ENCODE measurements at regions not wholly inside any gene's neighbourhood (a gene's known extent, or its start where the extent isn't known, plus 50 kb on each side); places are given as distances from the start of the nearest gene placed in this dataset.

DNA sequence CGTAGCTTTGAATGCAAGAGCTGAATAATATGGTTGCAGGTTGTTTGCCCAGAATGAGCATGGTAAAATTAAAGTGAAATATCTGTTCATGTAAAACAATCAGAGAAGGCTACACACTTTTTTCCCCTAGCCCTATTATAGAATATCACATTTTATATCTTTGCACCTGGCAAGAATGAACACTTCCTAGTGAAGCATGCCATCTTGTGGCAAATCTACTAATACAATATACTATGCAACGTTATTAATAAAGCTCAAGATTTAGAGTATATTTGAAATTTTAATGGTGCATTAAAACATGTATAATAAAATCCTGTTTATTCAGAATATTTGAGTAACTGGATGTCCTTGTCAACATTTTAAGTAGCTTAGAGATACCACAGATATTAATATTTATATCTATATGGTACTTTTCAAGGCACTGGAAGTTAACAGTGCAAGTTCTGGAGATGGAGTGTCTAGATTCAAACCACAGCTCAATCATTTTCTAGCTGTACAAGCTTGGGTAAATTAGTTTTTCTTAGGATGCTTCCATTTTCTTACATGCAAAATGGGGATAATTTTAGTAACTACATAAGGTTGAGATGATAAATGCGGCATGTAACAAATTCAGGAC is 643.1 kb upstream of the SEMA3D start:
- no peaks in the 10 kb centered on the region for H3K9me3 ChIP-seq
- no peak overlapping the region for H3K27ac ChIP-seq
- TF ChIP-seq, protein P1, sequence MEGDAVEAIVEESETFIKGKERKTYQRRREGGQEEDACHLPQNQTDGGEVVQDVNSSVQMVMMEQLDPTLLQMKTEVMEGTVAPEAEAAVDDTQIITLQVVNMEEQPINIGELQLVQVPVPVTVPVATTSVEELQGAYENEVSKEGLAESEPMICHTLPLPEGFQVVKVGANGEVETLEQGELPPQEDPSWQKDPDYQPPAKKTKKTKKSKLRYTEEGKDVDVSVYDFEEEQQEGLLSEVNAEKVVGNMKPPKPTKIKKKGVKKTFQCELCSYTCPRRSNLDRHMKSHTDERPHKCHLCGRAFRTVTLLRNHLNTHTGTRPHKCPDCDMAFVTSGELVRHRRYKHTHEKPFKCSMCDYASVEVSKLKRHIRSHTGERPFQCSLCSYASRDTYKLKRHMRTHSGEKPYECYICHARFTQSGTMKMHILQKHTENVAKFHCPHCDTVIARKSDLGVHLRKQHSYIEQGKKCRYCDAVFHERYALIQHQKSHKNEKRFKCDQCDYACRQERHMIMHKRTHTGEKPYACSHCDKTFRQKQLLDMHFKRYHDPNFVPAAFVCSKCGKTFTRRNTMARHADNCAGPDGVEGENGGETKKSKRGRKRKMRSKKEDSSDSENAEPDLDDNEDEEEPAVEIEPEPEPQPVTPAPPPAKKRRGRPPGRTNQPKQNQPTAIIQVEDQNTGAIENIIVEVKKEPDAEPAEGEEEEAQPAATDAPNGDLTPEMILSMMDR (IDR thresholded peaks at IDR 0.05): peak in 2 of 3 experiments; percentile 11 to 12
- no peak for DNase-seq (ENCODE audit: low spot score in 2 of 2)
- H3K36me3 ChIP-seq: no peaks in the 10 kb centered on the region
- no peak overlapping the region for H3K4me3 ChIP-seq
- H3K27me3 ChIP-seq: no peaks in the 10 kb centered on the region
- H3K4me1 ChIP-seq: no peaks in the 10 kb centered on the region
- intact Hi-C loops (cut with DNase I): no loop called here

DNA sequence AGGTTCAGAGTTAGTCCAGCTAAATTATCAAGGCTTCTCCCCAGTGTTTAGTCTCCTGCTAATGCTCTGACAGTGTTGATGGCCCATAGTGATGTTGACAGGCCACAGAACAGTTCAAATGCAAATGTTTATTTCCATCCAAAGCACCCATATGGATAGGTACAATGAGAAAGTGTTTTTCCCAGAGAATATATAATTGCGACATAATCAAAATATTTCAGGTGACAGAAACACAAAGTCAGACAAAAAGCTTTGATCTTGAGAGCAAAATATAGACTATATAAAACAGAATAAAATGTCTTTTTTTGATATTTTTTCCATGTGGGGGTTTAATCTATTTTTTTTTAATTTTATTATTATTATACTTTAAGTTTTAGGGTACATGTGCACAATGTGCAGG is 642.3 kb upstream of the SEMA3D start:
- no peak for DNase-seq (ENCODE audit: low spot score in 2 of 2)
- no peak overlapping the region for H3K4me3 ChIP-seq
- no peaks in the 10 kb centered on the region for H3K4me1 ChIP-seq
- H3K27me3 ChIP-seq: no peaks in the 10 kb centered on the region
- TF ChIP-seq, protein P1 (IDR thresholded peaks at IDR 0.05): no peak
- no peaks in the 10 kb centered on the region for H3K36me3 ChIP-seq
- no peaks in the 10 kb centered on the region for H3K9me3 ChIP-seq
- intact Hi-C loops (cut with DNase I): no loop called here
- H3K27ac ChIP-seq: no peak overlapping the region

DNA sequence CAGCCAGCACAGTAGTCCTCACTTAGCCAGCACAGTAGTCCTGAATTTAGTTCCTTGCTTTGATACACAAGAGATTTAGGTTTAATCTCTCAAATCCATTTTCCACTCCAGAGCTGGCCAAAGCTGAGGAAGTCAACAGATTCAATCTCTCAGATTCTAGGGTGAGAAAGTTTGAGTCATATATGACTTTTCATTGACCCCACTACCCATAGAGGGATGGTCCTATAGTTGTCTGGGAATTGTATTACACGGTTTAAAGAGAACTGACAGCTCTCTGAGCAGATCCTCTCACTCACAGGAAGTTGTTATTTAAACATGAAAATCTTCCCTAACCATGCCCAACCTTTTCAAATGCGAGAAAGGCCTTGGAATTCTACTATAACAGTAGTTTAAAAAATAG is 641.8 kb upstream of the SEMA3D start:
- H3K9me3 ChIP-seq: no peaks in the 10 kb centered on the region
- no peaks in the 10 kb centered on the region for H3K36me3 ChIP-seq
- intact Hi-C loops (cut with DNase I): no loop called here
- no peak overlapping the region for H3K4me3 ChIP-seq
- DNase-seq (ENCODE audit: low spot score in 2 of 2): no peak
- no peak overlapping the region for H3K27ac ChIP-seq
- no peaks in the 10 kb centered on the region for H3K4me1 ChIP-seq
- H3K27me3 ChIP-seq: no peaks in the 10 kb centered on the region
- TF ChIP-seq, protein P1 (IDR thresholded peaks at IDR 0.05): no peak

DNA sequence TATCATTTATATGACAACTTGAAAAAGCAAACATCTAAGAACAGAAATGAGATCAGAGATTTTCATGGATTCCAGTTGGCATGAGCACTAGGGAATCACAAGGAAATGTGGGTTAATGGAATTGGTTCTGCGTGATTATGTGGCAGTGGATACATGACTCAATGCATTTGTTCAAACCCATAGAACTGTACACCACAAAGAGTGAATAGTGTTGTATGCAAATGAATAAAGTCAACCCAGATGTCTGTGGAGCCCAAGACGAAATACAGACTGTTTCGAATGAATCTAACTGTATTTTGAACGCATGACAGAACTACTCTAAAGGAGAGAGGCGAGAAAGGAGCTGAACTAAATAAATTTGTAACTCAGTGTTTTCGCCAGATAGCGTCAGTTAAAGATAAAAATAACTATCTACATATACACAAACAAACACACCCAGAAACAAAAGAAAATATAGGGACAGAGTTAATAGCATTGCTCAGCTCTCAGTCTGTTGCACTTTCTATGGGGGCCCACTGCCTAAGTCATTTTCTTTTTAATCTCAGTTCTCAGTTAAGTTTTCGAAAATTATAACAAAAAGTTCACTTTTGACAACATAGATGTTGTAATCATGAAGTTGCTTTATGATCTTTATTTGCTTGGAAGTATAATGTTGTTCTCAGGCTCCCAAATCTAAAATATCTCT is 636.7 kb upstream of the SEMA3D start:
- intact Hi-C loops (cut with DNase I): no loop called here
- DNase-seq (ENCODE audit: low spot score in 2 of 2): no peak
- Histone ChIP-seq H3K36me3 (no peaks in the 10 kb centered on the region), H3K27me3 (no peaks in the 10 kb centered on the region), H3K27ac (no peak overlapping the region), H3K4me1 (no peaks in the 10 kb centered on the region), H3K4me3 (no peak overlapping the region), H3K9me3 (peaks cover 0 to 3% of the 10 kb centered on the region in 2 donors)
- TF ChIP-seq, protein P1 (IDR thresholded peaks at IDR 0.05): no peak

- Histone ChIP-seq H3K9me3 (peaks cover 0 to 3% of the 10 kb centered on the region in 2 donors), H3K4me1 (no peaks in the 10 kb centered on the region), H3K27me3 (no peaks in the 10 kb centered on the region), H3K27ac (no peak overlapping the region), H3K4me3 (no peak overlapping the region), H3K36me3 (no peaks in the 10 kb centered on the region)
- DNase-seq (ENCODE audit: low spot score in 2 of 2): no peak
- intact Hi-C loops (cut with DNase I): no loop called here
- TF ChIP-seq, protein P1 (IDR thresholded peaks at IDR 0.05): no peak
Measured at GRCh38 chr7:85821926-85822325, 635.1 kb upstream of the SEMA3D start.

Data from ascending aorta (tissue), 2 donors.